A549 (cell line): ENCODE measurements at regions not wholly inside any gene's neighbourhood (a gene's known extent, or its start where the extent isn't known, plus 50 kb on each side); places are given as distances from the start of the nearest gene placed in this dataset.

Experiments used
- CEBPB ChIP-seq, 2 experiments: fragments of >200 bp in 1 of 2; sonication (Bioruptor Twin) in 1 of 2; formaldehyde crosslinking in 1 of 2; IDR thresholded peaks; 2 replicates each; pipeline ENCODE4 v1.6.1; 2012 to 2016
- CHD2 ChIP-seq: fragments of 150-350 bp; IDR thresholded peaks from 2 replicates; pipeline ENCODE4 v1.6.1; 2014; ENCODE audit warnings: low read length; ENCODE audit not compliant: partially characterized antibody
- CTCF ChIP-seq: fragments of >200 bp; sonication (Bioruptor Twin); formaldehyde crosslinking; IDR thresholded peaks from 3 replicates; pipeline ENCODE4 v1.5.1; 2016
- EP300 ChIP-seq, 2 experiments: fragments of >200 bp; sonication (Bioruptor Twin); formaldehyde crosslinking; IDR thresholded peaks; 2 replicates in 1 of 2; 3 replicates in 1 of 2; pipeline ENCODE4 v1.6.1; 2016 to 2017
- MYC ChIP-seq: IDR thresholded peaks from 2 replicates; pipeline ENCODE4 v1.6.1; 2012; ENCODE audit warnings: mild to moderate bottlenecking, inconsistent platforms, low read length, improper control_type of control experiment, borderline replicate concordance
- POLR2A ChIP-seq: IDR thresholded peaks from 2 replicates; pipeline ENCODE4 v1.6.1; 2012; ENCODE audit warnings: mild to moderate bottlenecking, low read length
- RAD21 ChIP-seq, 2 experiments: fragments of >200 bp in 1 of 2; sonication (Bioruptor Twin) in 1 of 2; formaldehyde crosslinking in 1 of 2; IDR thresholded peaks in 1 of 2; conservative IDR thresholded peaks in 1 of 2; 2 replicates in 1 of 2; 3 replicates in 1 of 2; pipeline ENCODE4 v1.6.1; 2012 to 2018; ENCODE audit warnings: inconsistent platforms in 1 of 2
- RCOR1 ChIP-seq: fragments of 150-350 bp; IDR thresholded peaks from 2 replicates; pipeline ENCODE4 v1.6.1; 2014; ENCODE audit warnings: antibody characterized with exemption, low read length, low read depth
- SMC3 ChIP-seq: fragments of >200 bp; sonication (Bioruptor Twin); formaldehyde crosslinking; IDR thresholded peaks from 3 replicates; pipeline ENCODE4 v1.6.1; 2018; ENCODE audit warnings: inconsistent platforms
- ZNF302 ChIP-seq: fragments of 250-450 bp; sonication (Bioruptor Pico); IDR thresholded peaks from 2 replicates; pipeline ENCODE4 v1.9.0; 2021; ENCODE audit warnings: inconsistent platforms, mild to moderate bottlenecking, moderate library complexity

GRCh38 chr3:178203165-178203564 is 333.1 kb upstream of the KCNMB2 start:
- TF ChIP-seq POLR2A = no peak
- no peak for TF ChIP-seq CTCF
- TF ChIP-seq EP300 (IDR thresholded peaks at IDR 0.05) = no peak
- no peak for TF ChIP-seq CEBPB (IDR thresholded peaks at IDR 0.05)
- TF ChIP-seq CHD2 = no peak
- no peak for TF ChIP-seq MYC
- TF ChIP-seq SMC3 = no peak
- no peak for TF ChIP-seq ZNF302 (CRISPR knock-in tag)
- TF ChIP-seq RAD21 (conservative IDR thresholded peaks at IDR 0.05 in 1 of 2, IDR thresholded peaks at IDR 0.05 in 1 of 2) = no peak
- TF ChIP-seq RCOR1 = no peak
